GDM1 (cell line): ENCODE measurements at regions not wholly inside any gene's neighbourhood (a gene's known extent, or its start where the extent isn't known, plus 50 kb on each side); places are given as distances from the start of the nearest gene placed in this dataset.

Experiments
- DNase-seq: peaks from one replicate; lab custom pipeline; 2025; lab: John Stamatoyannopoulos, UW

DNA sequence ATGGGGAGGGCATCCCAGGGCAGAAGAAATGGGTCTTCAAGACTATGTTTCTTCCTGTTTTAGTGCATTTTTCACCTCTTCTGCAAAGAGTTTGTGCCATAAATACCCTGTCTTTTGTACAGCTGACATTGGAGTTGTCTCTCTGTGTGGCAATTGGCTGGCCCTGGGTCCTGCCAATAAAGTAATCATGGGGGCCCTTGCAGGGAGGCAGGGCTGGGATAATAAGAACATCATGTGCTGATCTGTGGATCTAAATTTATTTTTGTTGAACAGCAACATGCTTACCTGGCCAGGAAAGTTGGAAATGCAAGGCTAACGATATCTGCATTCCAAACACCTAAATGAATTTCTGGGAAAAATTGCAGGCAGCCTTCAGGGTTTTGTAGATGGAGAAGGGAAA, 174.6 kb upstream of the GATB start:
- no peak for DNase-seq

DNA sequence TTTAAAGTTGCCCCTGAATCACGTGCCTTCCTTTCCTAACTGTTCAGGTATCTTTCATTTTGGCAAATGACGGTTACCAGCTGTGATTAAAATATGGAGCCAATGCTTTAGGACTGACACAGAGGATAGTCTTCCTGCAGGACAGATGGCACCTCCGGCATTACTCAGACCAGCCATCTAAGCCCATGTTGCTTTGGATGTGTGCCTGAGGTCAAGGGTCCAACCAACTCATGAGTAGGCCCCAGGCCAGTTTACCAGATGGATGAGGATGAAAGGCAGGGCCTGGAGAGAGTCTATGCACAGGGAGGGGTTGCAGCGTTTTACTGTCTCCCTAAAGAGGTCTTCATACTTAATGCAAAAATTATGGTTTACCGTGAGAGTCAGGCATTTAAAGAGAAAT, 174.0 kb upstream of the GATB start:
- no peak for DNase-seq

DNA sequence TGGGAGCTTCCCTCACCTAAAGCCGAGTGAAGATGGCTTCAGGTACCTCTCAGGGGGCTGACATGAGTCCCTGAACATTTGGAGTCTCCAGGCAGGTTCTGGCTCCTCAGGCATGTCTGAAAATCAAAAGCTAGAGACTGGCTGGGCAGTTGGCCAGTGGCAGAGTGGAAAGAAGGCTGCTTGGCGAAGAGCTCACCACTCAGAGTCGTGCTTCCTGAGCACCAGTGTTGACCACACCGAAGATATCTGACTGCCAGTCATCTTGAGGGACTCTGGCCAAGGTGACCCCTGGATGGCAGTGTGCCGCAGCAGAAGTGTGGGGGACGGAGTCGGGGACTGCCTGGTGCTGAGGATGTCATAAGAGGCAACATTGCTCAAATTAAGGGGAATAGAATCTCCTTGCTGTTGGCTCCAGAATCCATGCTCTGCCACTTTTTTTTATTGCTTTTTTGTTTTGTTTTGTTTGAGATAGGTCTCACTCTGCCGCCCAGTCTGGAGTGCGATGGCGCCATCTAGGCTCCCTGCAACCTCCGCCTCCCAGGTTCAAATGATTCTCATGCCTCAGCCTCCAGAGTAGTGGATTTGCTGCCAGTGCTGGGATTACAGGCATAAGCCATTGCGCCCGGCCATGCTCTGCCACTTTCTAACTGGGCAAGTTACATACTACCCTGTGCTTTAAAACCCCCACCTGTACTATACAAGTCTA, 172.5 kb upstream of the GATB start:
- DNase-seq = no peak

DNA sequence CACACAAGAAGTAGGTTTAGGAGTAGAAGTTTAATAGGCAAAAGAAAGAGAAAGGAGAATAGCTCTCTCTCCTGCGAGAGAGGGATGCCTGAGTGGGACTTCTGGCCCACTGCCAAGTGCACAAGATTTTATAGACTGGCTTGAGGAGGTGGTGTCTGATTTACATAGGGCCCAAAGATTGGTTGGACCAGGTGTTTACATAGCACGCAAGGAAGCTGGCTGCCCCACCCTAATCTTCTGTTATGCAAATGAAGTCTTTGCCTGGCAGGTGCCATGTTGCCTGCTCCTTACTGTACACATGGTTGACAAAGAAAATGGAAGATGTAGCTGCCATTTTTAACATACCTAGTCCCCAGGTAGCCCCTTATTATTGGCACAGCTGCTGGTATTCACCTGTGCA, 170.8 kb upstream of the GATB start:
- no peak for DNase-seq

DNA sequence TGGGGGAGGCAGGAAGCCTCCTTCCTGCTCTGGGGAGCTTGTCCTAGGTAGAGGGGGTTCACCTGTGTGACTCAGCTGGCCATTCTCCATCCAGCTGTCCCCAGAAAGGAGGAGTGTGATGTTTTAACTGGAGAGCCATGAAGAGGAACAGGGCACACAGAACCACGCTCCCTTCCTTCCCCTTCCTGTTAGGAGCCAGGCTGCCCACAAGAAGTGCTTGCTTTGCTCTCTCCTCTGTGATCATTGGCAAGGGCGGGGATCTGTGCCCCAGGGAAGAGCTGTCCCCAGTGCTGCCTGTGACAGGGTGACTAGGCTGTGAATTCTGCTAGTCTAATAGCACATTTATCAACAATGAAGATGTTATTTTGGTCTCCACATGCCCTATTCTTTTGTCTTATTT, 169.6 kb upstream of the GATB start:
- peak; percentile 23 for DNase-seq

DNA sequence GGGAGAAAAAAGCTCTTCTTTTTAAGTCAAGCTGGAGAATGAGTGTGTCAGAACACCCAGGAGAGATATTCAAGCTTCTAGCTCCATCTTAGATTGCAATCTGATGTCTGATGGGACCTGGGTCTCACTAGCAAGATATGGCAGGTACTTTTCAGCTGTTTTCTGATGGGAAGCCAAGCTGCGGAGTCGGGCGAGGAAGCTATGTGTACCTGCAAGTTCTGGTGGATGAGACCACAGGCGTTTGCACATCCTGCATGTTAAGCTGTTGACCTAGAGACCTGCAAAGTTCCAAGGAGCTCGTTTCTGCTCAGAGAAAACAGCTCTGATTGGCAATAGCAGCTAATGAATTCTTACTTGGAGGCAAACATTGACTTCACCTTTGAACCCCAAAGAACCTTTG, 167.3 kb upstream of the GATB start:
- DNase-seq = no peak

GRCh38 chr4:151922811-151923210, 162.0 kb upstream of the GATB start:
- no peak for DNase-seq

DNA sequence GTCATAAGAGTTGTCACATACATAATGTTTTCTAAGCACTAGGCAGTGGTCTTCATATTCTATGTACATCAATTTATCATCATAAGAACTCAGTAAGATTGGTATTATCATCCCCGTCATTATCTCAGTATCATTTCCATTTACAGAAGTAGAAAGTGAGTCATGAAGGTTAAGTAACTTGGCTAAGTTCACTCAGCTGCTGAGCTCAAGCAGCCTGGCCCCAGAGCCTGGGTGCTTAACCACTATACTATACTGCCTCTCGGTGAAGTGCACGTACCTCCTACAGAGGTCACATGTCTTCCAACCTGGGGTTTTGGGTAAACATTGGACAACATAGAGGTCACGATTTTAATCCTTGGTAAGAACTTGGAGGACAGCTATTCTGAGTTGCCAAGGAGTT, 161.5 kb upstream of the GATB start:
- DNase-seq = no peak

DNA sequence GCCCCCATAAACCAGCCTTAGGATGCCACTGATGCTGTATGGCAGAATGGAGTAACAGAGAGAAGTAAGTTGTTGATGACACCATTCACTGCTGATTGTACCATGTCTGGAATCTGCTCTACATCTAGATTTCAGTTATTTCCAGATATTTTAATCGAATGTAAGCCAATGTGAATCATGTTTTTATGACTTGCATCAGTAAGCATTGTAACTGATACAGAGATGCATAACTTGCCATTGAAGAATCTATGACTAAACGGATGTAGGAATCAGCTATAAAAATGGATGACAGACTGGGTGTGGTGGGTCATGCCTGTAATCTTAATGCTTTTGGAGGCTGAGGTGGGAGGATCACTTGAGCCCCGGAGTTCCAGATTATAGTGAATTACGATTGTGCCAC, 161.0 kb upstream of the GATB start:
- DNase-seq = no peak

DNA sequence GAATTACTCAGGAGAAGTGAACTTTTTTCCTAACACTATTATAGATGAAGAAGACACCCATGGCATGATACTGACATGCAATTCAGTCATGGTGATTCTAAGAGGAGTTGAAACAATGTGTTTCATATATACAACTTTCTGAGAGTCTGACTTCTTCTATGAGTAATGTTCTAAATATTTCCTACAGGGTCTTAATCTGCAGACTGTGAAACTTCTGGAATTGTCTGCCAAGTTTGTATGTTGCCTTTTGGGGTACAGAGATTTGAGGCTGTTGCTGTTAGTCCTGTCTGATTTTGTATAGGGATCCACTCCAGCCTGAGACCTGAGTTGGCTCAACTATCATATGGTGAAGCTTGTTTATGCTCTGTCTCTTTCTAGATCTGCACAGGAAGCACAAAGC, 160.6 kb upstream of the GATB start:
- no peak for DNase-seq

GRCh38 chr4:151917145-151917734, 156.4 kb upstream of the GATB start:
- no peak for DNase-seq

DNA sequence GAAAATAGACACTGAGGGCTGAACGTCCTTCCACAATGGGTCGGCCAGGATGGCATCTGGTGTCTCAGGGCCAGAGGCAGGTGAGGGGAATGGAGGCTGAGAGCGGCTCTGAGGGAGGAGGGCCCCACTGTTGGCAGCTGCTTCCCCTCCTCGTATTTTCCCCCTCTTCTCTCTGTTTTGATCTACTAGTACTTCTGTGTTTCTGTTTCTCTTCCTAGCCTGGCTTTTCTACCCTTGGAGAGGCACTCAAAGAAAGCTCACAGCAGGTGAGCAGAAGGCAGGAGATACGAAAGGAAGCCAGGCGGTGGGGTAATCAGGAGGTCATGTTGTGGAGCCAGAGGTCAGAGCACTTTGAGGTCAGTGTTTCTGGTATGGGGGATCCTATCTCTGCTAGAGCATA, 151.8 kb upstream of the GATB start:
- no peak for DNase-seq

DNA sequence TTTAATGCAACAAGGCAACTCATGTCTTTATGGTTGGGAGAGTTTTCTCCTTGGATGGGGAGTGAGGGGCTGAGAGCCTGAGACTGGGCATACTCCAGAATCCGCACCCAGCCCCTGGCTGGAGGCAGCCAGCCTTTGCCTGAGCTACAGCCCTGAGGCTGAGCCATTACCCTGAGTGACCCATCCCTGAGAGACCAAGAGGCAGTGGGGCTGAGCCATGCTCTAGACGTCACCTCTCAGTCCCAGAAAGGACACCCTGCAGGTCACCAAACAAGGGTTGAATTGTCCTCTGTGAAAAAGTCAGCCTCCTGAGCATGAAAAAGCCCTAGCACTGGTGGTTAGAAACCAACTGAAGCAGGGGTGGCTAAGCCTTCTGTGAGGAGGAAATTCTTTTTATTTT, 151.2 kb upstream of the GATB start:
- no peak for DNase-seq

GRCh38 chr4:151908734-151909497, 148.1 kb upstream of the GATB start:
- DNase-seq = no peak

DNA sequence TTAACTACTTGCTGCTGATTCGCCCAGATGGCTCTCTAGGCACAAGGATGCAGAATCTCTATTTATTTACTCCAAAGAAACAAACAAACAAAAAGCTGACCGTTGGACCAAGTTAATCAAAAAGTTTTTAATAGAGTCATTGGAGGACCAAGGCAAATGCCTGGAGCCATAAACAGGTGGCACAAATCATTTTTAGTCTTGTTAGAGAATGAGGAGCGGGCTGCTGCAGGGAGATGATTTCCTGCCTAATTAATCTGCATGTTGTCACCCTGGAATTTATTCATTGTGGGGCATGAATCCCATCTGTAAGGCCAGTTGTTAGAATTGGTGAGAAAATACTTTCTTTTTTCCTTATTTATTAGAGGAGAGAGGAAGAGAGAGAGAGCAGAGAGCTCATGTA, 147.4 kb upstream of the GATB start:
- no peak for DNase-seq

DNA sequence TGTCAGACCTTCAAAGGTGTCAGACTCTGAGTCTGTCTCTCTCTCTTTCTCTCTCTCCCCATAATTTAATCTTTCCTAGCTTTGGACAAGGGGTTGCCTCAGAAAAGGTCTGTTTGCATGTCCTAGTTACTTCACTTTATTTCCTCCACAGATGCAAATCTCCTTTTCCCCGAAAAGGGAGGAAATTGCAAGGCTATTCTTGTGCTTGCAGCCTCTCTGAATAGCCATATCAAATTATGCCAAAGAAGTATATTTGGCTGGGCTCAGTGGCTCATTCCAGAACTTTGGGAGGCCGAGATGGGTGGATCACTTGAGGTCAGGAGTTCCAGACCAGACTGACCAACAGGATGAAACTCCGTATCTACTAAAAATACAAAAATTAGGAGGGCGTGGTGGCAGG, 145.6 kb upstream of the GATB start:
- DNase-seq = no peak

DNA sequence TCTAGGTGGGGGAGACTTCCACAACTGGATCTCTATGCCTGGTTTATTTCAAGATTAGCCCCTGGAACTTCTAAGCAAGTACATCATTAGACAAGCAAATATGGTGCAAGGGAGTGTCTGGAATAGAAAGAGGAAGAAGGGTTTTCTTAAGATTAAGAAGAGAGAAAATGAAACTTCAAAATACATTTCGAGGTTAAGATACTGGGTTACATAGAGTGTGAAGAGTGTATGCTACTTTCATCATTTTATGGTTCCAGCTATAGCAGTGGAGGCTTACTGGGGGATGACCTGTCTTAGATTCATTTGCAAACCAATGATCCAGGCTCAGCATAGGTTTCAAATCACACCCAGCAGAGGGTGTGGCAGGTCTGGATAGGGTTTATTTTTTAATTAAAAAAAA, 144.4 kb upstream of the GATB start:
- DNase-seq = no peak

GRCh38 chr4:151901631-151902030, 140.8 kb upstream of the GATB start:
- no peak for DNase-seq

GRCh38 chr4:151896880-151897279, 136.1 kb upstream of the GATB start:
- DNase-seq = no peak

- DNase-seq = no peak
Observed at GRCh38 chr4:151895671-151896070, 134.9 kb upstream of the GATB start.

DNA sequence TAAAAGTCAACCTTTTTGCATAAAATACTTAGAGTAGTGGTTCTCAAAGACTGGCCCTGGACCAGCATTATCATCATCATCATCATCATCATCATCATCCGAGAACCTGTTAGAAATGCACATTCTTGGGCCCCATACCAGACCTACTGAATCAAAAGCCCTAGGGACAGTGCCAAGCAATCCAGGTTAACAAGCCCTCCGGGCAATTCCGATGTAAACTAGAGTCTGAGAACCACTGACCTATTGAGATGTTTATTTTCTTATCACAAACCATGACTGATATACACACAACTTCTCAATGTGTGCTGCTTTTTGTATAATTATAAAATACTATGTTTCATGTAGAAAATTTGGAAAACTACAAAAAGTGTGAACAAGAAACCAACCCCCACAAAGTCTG, 133.4 kb upstream of the GATB start:
- DNase-seq = no peak

DNA sequence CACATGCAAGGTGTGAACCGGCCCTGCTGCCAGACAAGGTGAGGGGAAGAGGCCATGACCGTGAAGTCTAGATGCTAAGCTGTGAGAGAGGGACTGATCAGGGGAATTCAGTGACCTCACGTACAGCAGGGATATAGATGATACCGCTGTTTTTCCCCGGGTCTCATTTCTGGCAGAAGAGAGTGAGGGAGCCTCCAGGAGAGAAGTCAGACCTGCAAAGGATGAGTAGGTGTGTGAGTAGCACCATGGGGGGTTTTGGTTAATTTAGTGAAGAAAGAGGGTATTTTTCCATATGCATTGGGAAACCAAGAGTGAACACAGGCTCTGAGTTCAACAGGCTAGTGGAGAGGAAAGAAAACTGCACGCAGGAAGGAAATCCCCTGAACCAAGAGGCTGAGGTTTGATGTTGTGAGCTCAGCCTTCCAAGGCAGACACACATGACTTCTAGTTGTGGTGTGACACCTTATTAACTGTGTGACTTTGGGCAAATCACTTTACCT, 127.6 kb upstream of the GATB start:
- no peak for DNase-seq

- no peak for DNase-seq
Observed at GRCh38 chr4:151887816-151888180, 127.0 kb upstream of the GATB start.
